ENCODE measurements at regions not wholly inside any gene's neighbourhood (a gene's known extent, or its start where the extent isn't known, plus 50 kb on each side); places are given as distances from the start of the nearest gene placed in this dataset.

GRCh38 chr9:1964093-1964492 is 51.1 kb upstream of the SMARCA2 start:
- no peak for TF ChIP-seq CTCF (optimal IDR thresholded peaks at IDR 0.05 in 1 of 3, IDR thresholded peaks at IDR 0.05 in 1 of 3, conservative IDR thresholded peaks at IDR 0.05 in 1 of 3; ENCODE audit: extremely low read depth in 1 of 3, insufficient read depth in 2 of 3, low read length in 3 of 3)
- TF ChIP-seq EZH2 (IDR thresholded peaks at IDR 0.05; ENCODE audit: low read length): no peak
